Esophagus squamous epithelium (tissue), 5 donors: ENCODE measurements at regions not wholly inside any gene's neighbourhood (a gene's known extent, or its start where the extent isn't known, plus 50 kb on each side); places are given as distances from the start of the nearest gene placed in this dataset.

Experiments used
- DNase-seq: peaks from one replicate; lab custom pipeline; 2025; lab: John Stamatoyannopoulos, UW
- H3K27ac ChIP-seq, 4 donors: fragments of 200-600 bp; sonication (generic); one replicate each; pipeline ENCODE4 v1.5.1; 2016 to 2019; ENCODE audit warnings: mild to moderate bottlenecking in 1 of 4
- H3K27me3 ChIP-seq, 4 donors: fragments of 200-600 bp; sonication (generic); 1 replicate in 3 of 4; 2 replicates in 1 of 4; pipeline versions ENCODE4 v1.5.1 to v1.6.0; 2017 to 2021; ENCODE audit warnings: antibody characterized with exemption in 1 of 4
- H3K36me3 ChIP-seq, 3 donors: fragments of 200-600 bp; sonication (generic); one replicate each; pipeline ENCODE4 v1.5.1; 2016 to 2019
- H3K4me1 ChIP-seq, 3 donors: fragments of 200-600 bp; sonication (generic); one replicate each; pipeline ENCODE4 v1.5.1; 2017 to 2019
- H3K4me3 ChIP-seq, 4 donors: fragments of 200-600 bp; sonication (generic); 1 replicate in 3 of 4; 2 replicates in 1 of 4; pipeline ENCODE4 v1.5.1; 2016 to 2019; ENCODE audit warnings: mild to moderate bottlenecking in 2 of 4, moderate library complexity in 1 of 4
- H3K9me3 ChIP-seq, 3 donors: fragments of 200-600 bp; sonication (generic); one replicate each; pipeline ENCODE4 v1.5.1; 2016 to 2019
- CTCF ChIP-seq, 6 experiments: fragments of 450-650 bp in 4 of 6; fragments of 200-600 bp in 2 of 6; sonication (generic) in 2 of 6; IDR thresholded peaks; one replicate each; pipeline ENCODE4 v1.5.1; 2016 to 2019; ENCODE audit warnings: antibody characterized with exemption in 6 of 6, mild to moderate bottlenecking in 4 of 6, moderate library complexity in 4 of 6
- POLR2A ChIP-seq, 4 donors: fragments of 450-650 bp; IDR thresholded peaks; one replicate each; pipeline ENCODE4 v1.6.1; 2017; ENCODE audit warnings: antibody characterized with exemption in 4 of 4, mild to moderate bottlenecking in 4 of 4, moderate library complexity in 3 of 4
- WGBS, 2 donors: methylation state at CpG; one replicate each; pipeline ENCODE4 v1.1.5; 2018; 5-methylcytosine and 5-hydroxymethylcytosine counted together
- intact Hi-C: fragments of 100-400 bp; cut with DNase I; formaldehyde crosslinking; loops from one replicate; pipeline ENCODE4 v1.15.0; 2022
- donor health status: DM: yes; HTN: yes; CAD: no.

- TF ChIP-seq CTCF (IDR thresholded peaks at IDR 0.05) (no peak), POLR2A (IDR thresholded peaks at IDR 0.05) (no peak)
- Histone ChIP-seq H3K4me3 (no peak overlapping the region), H3K27ac (peak overlapping the region; percentile 19 to 79 (median 72)), H3K4me1 (peaks cover 3 to 19% (median 4%) of the 10 kb centered on the region in 3 donors), H3K9me3 (no peaks in the 10 kb centered on the region), H3K27me3 (no peaks in the 10 kb centered on the region), H3K36me3 (no peaks in the 10 kb centered on the region)
- intact Hi-C loops: no loop called here
- no peak for DNase-seq
- 47 to 78% methylated on average over 12 of the region's 14 CpGs for WGBS, 2 donors
Measured at GRCh38 chr1:8239306-8240023, 78.4 kb upstream of the SLC45A1 start.

DNA sequence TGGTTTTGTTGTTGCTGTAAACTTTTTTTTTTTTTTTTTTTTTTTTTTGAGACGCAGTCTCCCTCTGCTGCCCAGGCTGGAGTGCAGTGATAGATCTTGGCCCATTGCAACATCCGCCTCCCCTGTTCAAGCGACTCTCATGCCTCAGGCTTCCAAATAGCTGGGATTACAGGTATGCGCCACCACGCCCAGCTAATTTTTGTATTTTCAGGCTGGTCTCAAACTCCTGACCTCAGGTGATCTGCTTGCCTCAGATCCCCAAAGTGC lies 78.9 kb upstream of the SLC45A1 start:
- DNase-seq: no peak
- H3K9me3 ChIP-seq: no peaks in the 10 kb centered on the region
- H3K4me1 ChIP-seq: peaks cover 3 to 19% (median 4%) of the 10 kb centered on the region in 3 donors
- no peak for TF ChIP-seq POLR2A (IDR thresholded peaks at IDR 0.05)
- TF ChIP-seq CTCF (IDR thresholded peaks at IDR 0.05): peak in 2 of 6 experiments; percentile 12 to 37
- no peaks in the 10 kb centered on the region for H3K27me3 ChIP-seq
- 28 to 32% methylated on average over 4 to 5 of the region's 5 CpGs for WGBS, 2 donors
- intact Hi-C loops: no loop called here
- no peak overlapping the region for H3K4me3 ChIP-seq
- H3K27ac ChIP-seq: peak overlapping the region; percentile 19 to 79 (median 76)
- H3K36me3 ChIP-seq: no peaks in the 10 kb centered on the region

GRCh38 chr1:8238141-8239038 lies 79.5 kb upstream of the SLC45A1 start:
- no peak for TF ChIP-seq POLR2A (IDR thresholded peaks at IDR 0.05)
- no peak for TF ChIP-seq CTCF (IDR thresholded peaks at IDR 0.05)
- peak overlapping the region in 3 of 4 donors; percentile 73 to 79 (median 78) for H3K27ac ChIP-seq
- peaks cover 3 to 19% (median 4%) of the 10 kb centered on the region in 3 donors for H3K4me1 ChIP-seq
- no peaks in the 10 kb centered on the region for H3K9me3 ChIP-seq
- peak overlapping the region in 1 of 4 donors; percentile 6 for H3K4me3 ChIP-seq
- H3K27me3 ChIP-seq: no peaks in the 10 kb centered on the region
- intact Hi-C loops: no loop called here
- no peak for DNase-seq
- 50 to 59% methylated on average over 20 of the region's 20 CpGs for WGBS, 2 donors
- no peaks in the 10 kb centered on the region for H3K36me3 ChIP-seq

DNA sequence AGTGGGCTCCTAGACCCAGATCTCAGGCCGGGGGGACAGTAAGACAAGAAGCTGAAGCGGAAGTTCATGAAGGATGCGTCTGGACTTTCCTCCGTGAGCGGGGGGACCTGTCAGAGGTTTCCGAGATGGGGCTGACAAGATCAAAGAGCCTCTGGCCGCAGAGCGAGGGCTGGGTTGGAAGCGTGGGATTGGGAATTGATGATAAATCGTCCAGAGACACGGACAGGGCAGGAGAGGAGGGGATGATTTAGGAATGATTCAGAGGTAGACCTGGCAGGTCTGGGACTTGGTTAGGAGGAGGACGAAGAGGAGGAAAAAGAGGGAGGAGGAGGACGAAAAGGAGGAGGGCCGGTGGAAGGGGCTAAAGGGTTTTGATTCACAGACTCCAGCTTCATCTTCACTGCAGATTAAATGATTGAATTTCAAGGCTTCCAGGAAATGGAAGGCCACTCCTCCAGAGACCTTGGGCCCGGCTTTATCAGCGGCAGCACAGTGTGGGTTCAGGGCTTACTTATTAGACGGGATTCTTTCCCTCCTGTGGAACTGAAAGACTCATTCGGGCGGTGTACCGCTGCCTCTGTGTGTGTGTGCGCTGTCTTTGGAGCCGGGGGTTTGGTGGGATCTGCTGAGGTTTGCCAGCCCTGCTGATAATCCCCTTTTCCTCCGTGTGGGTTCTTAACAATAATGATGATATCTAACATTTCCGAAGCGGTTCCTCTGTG lies 85.7 kb upstream of the SLC45A1 start:
- Histone ChIP-seq H3K4me3 (no peak overlapping the region), H3K27ac (no peak overlapping the region), H3K27me3 (no peaks in the 10 kb centered on the region), H3K4me1 (no peaks in the 10 kb centered on the region), H3K36me3 (no peaks in the 10 kb centered on the region), H3K9me3 (peaks cover 0 to 3% (median 0%) of the 10 kb centered on the region in 3 donors)
- no peak for DNase-seq
- WGBS, 2 donors: 52 to 71% methylated on average over 20 to 25 of the region's 25 CpGs
- TF ChIP-seq CTCF (IDR thresholded peaks at IDR 0.05) (no peak), POLR2A (IDR thresholded peaks at IDR 0.05) (no peak)
- intact Hi-C loops: no loop called here
